22Rv1 (cell line): ENCODE measurements at regions not wholly inside any gene's neighbourhood (a gene's known extent, or its start where the extent isn't known, plus 50 kb on each side); places are given as distances from the start of the nearest gene placed in this dataset.

ENCODE experiments used
- H3K27ac ChIP-seq: fragments of 450-650 bp; 2 replicates; pipeline ENCODE4 v1.5.1; 2017
- CTCF ChIP-seq: fragments of 450-650 bp; IDR thresholded peaks from 2 replicates; pipeline ENCODE4 v1.5.1; 2017; ENCODE audit warnings: mild to moderate bottlenecking
- ZFX ChIP-seq: fragments of 450-650 bp; IDR thresholded peaks from 2 replicates; pipeline ENCODE4 v1.6.1; 2017; ENCODE audit warnings: antibody characterized with exemption, borderline replicate concordance

- TF ChIP-seq ZFX (no peak), CTCF (no peak)
- no peak overlapping the region for H3K27ac ChIP-seq
These were observed 189.9 kb downstream of the FOXD2 start for GRCh38 chr1:47627471-47628370.

- no peak for TF ChIP-seq ZFX
- no peak for TF ChIP-seq CTCF
- no peak overlapping the region for H3K27ac ChIP-seq
These were observed 191.4 kb downstream of the FOXD2 start for GRCh38 chr1:47629201-47629600.

GRCh38 chr1:47630346-47630745 is 192.5 kb downstream of the FOXD2 start:
- no peak overlapping the region for H3K27ac ChIP-seq
- TF ChIP-seq ZFX (no peak), CTCF (no peak)

GRCh38 chr1:47631411-47631995 is 193.7 kb downstream of the FOXD2 start:
- TF ChIP-seq ZFX (no peak), CTCF (no peak)
- no peak overlapping the region for H3K27ac ChIP-seq

GRCh38 chr1:47635111-47635510 is 197.3 kb downstream of the FOXD2 start:
- no peak for TF ChIP-seq ZFX
- no peak overlapping the region for H3K27ac ChIP-seq

- TF ChIP-seq CTCF (no peak), ZFX (no peak)
- H3K27ac ChIP-seq: no peak overlapping the region
These were observed 197.8 kb downstream of the FOXD2 start for GRCh38 chr1:47635597-47635996.

- TF ChIP-seq ZFX (no peak), CTCF (no peak)
- H3K27ac ChIP-seq: no peak overlapping the region
These were observed 199.4 kb downstream of the FOXD2 start for GRCh38 chr1:47637111-47637685.
